HG03457 (cell line): ENCODE measurements at regions not wholly inside any gene's neighbourhood (a gene's known extent, or its start where the extent isn't known, plus 50 kb on each side); places are given as distances from the start of the nearest gene placed in this dataset.
A peak's percentile ranks its signal among the peaks of the same experiment; 100 is the strongest.
"Not testable (repeated sequence)": the region's sequence is repeated elsewhere in the genome, so short reads cannot be mapped to it uniquely, and the experiment has no call there.

Experiments used
- ATAC-seq: cut with Tn5 transposase; IDR thresholded peaks from one replicate; pipeline ENCODE4 v1.9.1; 2021; ENCODE audit warnings: moderate number of reproducible peaks; ENCODE audit not compliant: unreplicated experiment

DNA sequence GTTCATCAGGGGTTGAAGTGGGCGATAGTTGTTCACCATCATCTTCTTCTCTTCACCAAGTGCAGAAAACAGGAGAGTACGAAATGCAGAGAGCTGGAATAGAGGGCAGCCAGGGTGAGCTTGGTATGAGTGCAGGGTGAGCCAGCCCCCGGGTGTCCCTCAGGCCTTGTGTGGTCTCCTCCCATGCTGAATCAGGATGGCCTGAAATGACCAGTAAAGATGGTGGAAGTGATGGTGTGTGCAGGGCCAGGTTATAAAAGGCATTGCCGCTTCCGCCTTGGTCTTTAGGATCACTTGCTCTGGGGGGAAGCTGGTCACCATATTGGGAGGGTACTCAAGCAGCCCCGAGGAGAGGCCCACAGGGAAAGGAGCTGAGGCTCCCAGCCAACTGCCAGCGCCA, 66.4 kb upstream of the METTL9 start:
- not testable (repeated sequence) for ATAC-seq

DNA sequence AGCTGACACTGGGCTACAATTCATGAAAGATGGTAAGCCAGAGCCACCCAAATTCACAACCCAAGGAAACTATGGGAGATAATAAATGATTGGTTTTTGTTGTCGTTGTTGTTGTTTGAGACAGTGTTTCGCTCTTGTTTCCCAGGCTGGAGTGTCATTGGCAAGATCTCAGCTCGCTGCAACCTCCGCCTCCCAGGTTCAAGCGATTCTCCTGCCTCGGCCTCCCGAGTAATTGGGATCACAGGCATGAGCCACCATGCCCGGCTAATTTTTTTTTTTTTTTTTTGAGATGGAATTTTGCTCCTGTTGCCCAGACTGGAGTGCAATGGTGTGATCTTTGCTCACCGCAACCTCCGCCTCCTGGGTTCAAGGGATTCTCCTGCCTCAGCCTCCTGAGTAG, 65.9 kb upstream of the METTL9 start:
- not testable (repeated sequence) for ATAC-seq

DNA sequence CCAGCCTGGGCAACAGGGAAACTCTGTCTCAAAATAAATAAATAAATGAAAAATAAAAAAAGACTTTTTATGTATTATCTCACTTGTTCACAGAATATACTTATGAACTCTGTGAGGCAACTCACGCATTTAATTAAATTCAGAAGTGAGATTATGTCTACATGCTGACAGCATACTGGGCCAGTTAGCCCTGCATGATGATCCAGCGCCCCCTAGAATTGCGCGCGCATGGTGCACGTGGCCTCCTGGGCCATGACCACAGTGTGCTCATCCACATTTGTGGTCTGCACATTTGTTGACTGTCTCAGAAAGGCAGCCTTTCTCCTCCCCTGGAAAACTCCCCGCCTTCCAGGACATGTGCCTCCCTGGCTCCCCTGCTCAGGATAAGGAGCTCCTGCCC, 64.8 kb upstream of the METTL9 start:
- not testable (repeated sequence) for ATAC-seq

DNA sequence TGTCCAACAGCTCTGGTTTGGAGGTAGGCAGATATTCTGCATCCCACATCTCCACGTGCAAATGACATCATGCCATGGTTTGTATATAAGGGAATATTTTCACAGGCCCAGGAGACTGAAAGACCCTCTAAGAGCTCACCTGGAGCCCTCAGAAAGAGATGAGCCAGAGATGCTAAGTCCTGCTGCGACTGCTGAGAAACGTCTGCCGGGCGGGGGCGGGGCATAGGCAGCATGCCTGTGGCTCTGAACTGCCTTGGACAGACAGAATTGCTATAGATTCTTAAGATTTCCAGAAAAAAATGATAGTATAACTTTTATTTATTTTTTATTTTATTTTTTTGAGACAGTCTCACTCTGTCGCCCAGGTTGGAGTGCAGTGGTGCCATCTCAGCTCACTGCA, 64.2 kb upstream of the METTL9 start:
- ATAC-seq = not testable (repeated sequence)

DNA sequence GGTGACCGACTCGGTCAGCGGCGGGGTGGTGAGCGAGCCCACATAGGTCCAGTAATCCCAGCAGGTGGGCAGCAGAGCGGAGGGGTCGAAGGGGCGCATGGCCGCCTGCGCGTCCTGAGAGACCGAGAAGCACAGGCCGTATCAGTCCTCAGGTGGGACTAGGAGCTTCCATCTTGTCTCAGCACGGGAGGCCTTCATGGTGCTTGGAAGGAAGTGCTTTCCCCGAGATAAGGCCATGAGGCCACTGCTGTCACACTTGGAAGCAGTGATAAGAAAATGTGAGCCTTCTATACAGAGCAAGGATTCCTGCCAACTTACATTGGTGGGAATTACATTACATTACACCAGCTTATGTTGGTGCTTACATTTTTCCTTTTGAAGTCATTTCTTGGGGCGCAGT, 62.6 kb upstream of the METTL9 start:
- ATAC-seq = not testable (repeated sequence)

DNA sequence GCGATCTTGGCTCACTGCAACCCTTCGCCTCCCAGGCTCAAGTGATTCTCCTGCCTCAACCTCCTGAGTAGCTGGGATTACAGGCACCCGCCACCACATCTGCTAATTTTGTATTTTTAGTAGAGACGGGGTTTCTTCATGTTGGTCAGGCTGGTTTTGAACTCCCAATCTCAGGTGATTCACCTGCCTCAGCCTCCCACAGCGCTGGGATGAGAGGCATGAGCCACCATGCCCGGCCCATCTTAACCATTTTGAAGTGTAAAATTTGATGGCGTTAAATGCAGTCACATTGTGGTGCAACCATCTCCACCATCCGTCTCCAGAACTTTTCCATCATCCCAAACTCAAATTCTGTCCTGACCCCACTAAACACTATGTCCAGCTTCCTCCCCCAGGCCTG, 61.8 kb upstream of the METTL9 start:
- ATAC-seq = not testable (repeated sequence)

DNA sequence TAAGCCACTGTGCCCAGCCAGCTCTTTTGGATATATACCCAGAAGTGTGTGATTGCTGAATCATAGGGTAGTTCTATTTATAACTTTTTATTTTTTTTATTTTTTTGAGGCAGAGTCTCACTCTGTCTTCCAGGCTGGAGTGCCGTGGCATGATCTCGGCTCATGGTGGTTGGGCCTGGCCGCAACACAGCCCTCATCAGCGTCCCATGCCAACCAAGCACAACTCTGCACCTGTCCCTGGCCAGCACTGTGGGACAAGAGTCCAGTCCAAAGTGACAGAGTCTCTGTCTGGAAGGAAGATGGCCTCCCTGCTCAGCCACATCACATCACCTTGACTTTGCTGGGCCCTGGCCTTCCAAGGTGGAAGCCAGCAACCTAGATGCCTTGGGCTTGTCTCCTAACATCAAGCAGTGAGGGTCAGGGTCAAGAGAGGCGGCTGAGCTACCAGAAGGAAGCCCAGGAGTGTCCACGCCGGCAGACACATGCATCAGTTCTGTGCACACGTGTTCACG, 60.2 kb upstream of the METTL9 start:
- ATAC-seq = not testable (repeated sequence)

DNA sequence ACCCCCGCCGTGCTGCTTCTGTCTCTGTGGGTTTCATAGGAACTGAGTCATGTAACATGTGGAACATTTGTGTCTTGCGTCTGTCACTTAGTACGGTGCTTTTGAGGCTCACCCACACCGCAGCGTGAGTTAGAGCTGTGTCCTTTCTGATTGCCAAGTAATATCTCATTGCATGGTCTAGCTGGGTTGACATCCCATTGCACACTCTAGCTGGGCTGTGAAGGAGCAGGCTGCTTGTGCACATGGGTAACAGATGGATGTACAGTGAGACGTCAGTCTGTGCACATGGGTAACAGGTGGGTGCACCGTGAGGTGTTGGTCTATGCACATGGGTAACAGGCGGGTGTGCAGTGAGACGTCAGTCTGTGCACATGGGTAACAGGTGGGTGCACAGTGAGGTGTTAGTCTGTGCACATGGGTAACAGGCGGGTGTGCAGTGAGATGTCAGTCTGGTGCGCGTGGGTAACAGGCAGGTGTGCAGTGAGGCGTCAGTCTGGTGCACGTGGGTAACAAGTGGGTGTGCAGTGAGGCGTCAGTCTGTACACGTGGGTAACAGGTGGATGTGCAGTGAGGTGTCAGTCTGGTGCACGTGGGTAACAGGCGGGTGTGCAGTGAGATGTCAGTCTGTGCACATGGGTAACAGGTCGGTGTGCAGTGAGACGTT, 58.5 kb upstream of the METTL9 start:
- ATAC-seq = peak; percentile 58

DNA sequence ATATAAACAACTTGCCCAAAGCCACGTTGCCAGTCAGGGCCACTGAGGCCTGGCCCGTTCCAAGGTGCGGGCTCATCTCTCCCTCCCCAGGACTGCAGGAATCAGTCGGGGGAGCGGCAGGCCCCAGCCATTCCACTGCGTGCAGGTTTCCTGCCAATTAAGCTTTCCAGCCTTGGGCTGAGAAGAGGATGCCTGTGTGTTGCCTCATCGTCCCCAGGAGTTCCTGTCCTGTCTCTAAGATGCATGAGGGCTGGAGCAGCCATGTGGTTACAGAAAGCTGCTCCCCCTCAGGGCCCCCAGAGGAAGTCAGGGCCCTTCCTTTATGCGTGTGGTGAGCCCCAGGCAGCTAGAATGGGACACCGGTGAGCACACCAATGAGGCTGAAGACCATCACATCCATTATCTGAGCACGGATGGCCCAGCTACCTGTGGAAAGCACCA, 57.7 kb upstream of the METTL9 start:
- ATAC-seq = peak; percentile 36

DNA sequence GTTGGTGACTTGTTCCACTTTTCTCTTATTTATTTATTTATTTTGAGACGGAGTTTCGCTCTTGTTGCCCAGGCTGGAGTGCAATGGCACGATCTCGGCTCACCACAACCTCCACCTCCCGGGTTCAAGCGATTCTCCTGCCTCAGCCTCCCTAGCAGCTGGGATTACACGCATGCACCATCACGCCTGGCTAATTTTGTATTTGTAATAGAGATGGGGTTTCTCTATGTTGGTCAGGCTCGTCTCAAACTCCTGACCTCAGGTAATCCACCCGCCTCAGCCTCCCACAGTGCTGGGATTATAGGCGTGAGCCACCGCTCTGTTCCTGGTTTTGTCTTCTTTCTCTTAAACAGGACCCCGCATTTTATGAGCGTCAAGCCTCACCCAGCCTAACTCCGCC, 57.3 kb upstream of the METTL9 start:
- not testable (repeated sequence) for ATAC-seq

DNA sequence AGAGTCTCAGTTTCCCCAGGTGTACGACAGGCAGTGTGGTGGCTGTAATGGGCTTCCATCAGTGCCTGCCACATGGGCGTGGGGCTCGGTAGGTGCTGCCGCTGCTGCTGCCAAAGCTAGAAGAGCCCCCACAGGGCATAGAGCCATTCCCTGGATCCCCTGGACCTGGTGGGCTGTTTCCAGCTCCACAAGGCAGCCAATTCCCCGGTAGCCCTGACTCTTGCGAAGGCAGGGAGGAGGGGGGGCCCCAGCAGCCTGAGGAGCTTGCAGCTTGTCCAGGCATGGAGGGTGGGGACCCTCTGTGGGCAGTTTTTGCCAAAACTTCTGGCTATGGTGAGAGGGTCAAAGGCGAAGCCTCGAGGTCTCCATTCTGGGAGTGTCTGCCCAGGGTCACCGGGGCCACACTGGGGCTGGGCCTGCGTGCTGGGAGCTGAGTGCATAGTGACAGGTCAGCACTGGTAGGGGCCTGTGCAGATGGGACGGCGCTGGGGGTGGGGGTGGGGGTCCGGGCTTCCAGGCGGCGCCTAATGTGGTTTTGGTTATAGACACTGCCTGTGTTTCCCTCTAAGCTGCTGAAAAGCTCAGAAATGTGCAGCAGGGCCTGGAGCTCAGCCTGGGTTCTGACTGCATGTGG, 56.8 kb upstream of the METTL9 start:
- not testable (repeated sequence) for ATAC-seq

DNA sequence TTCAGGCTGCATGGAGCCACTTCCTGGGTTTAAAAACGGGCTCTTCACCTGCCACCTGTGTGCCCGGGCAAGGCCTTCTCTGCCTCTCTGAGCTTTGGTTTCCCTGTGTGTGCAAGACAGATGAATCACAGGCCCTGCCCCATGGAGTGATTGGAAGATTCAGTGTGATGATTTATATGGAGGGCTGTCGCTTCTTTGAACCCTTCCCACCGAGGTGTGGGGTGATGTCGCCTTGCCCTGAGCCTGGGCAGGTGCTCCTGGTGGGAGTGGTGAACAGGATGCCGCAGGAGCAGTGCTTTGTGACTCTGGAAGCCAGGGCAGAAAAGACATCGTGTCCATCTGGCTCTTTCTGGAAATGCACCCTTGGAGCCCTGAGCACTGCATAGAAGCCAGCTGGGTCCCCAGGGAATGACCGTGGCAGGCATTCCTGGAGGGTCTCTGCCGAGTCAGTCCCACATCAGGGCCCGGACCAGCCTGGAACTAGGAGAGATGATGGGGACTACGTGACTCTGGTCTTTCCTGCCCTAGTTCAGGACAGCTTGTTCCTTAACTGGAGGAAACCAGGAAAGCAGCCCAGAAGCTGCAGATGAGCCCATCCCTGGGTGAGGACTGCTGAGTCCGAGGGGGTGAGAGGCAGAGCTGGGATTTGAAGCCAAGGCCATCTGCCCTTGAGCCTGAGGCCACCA, 56.1 kb upstream of the METTL9 start:
- ATAC-seq = not testable (repeated sequence)

DNA sequence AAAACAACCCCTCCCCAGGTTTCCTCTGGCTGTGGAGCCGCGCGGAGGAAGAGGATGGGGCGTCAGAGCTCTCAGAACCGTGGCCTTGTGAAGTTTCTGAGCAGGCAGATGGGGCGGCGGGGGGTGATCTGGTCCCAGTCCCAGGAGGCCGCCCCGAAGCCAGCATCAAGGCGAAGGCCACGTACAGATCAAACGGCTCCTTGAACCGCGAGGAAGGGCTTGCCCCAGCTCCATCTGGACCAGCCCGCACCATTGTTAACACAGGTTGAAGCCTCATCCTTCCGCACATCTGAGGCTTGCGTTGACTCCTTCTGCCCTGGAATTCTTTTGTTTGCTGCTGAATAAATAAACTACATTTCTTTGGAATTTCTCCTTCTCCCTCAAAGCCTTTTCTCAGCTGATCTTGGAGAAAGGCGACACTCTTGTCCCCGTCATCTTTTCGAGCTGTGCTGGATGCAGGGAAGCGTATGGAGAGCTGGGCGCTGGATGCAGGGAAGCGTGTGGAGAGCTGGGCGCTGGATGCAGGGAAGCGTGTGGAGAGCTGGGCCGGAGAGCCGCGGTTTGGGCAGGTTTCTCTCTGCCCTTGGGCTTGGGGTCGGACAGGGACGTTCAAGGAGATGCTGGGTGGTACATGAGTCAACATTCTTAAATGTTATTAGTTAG, 53.6 kb upstream of the METTL9 start:
- ATAC-seq = not testable (repeated sequence)

DNA sequence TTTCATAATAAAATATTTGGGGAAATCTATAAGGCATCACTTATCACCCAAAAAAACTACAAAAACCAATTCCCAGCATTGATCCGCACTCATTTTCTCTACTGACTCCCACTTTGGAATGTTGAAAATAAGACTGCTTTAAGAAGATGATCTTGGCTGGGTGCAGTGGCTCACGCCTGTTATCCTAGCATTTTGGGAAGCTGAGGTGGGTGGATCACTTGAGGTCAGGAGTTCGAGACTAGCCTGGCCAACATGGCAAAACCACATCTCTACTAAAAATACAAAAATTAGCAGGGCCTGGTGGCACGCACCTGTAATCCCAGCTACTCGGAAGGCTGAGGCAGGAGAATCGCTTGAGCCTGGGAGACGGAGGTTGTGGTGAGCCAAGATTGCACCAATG, 50.0 kb upstream of the METTL9 start:
- not testable (repeated sequence) for ATAC-seq
